H1 (cell line): ENCODE measurements at regions not wholly inside any gene's neighbourhood (a gene's known extent, or its start where the extent isn't known, plus 50 kb on each side); places are given as distances from the start of the nearest gene placed in this dataset.

ENCODE experiments used
- CTCF ChIA-PET: fragments of 300-600 bp; sonication (Branson Sonifier 250); formaldehyde crosslinking; loops from one replicate; lab custom pipeline; 2021; ENCODE audit not compliant: partially characterized antibody; lab: Charles Lee
- POLR2A ChIA-PET: fragments of 300-600 bp; sonication (Branson Sonifier 250); formaldehyde crosslinking; loops from one replicate; lab custom pipeline; 2021; ENCODE audit warnings: inconsistent platforms; ENCODE audit not compliant: partially characterized antibody; lab: Charles Lee
- DNase-seq, 2 experiments: peaks; one replicate each; pipeline versions ENCODE4 v3.0.0 to v3.0.0-alpha.2; 2010 to 2022; ENCODE audit warnings: low spot score in 2 of 2, low read depth in 1 of 2, mixed read lengths in 1 of 2
- FAIRE-seq: peaks from 2 replicates; lab custom pipeline; 2011; peaks lifted over from hg19 to GRCh38; lab: Jason Lieb, UNC
- H2AFZ ChIP-seq: 2 replicates; pipeline ENCODE4 v1.8.1; 2012; ENCODE audit warnings: low read length, inconsistent platforms
- H2AK5ac ChIP-seq: 2 replicates; pipeline ENCODE4 v1.6.1; 2013; ENCODE audit warnings: low read depth, low read length
- H2BK120ac ChIP-seq: replicated peaks from 2 replicates; pipeline ENCODE3; 2013; ENCODE audit warnings: low read depth, low read length, inconsistent platforms
- H2BK12ac ChIP-seq: 2 replicates; pipeline ENCODE4 v1.6.1; 2013; ENCODE audit warnings: low read depth, low read length
- H2BK15ac ChIP-seq: 2 replicates; pipeline ENCODE4 v1.6.1; 2013; ENCODE audit warnings: low read length
- H2BK20ac ChIP-seq: 2 replicates; pipeline ENCODE4 v1.6.1; 2013; ENCODE audit warnings: low read length
- H2BK5ac ChIP-seq: 2 replicates; pipeline ENCODE4 v1.6.1; 2013; ENCODE audit warnings: low read depth, low read length
- H3K14ac ChIP-seq: 2 replicates; pipeline ENCODE4 v1.6.1; 2013; ENCODE audit warnings: inconsistent platforms; ENCODE audit not compliant: insufficient read length
- H3K18ac ChIP-seq: 2 replicates; pipeline ENCODE4 v1.6.1; 2013; ENCODE audit warnings: low read length; ENCODE audit errors: extremely low read depth
- H3K23ac ChIP-seq: 2 replicates; pipeline ENCODE4 v1.6.1; 2013; ENCODE audit warnings: inconsistent platforms; ENCODE audit not compliant: insufficient read length
- H3K23me2 ChIP-seq: 2 replicates; pipeline ENCODE4 v1.6.1; 2013; ENCODE audit warnings: low read depth, low read length
- H3K27ac ChIP-seq: 2 replicates; pipeline ENCODE4 v1.6.1; 2011; ENCODE audit warnings: low read depth, low read length, inconsistent platforms
- H3K27me3 ChIP-seq, 4 experiments: replicated peaks in 1 of 4; 1 replicate in 1 of 4; 2 replicates in 3 of 4; pipeline versions ENCODE4 v1.6.1 to v1.8.1; 2011 to 2013; ENCODE audit warnings: low read length in 3 of 4, mild to moderate bottlenecking in 3 of 4, inconsistent platforms in 2 of 4, mixed read lengths in 2 of 4, moderate library complexity in 1 of 4; ENCODE audit not compliant: control insufficient read depth in 3 of 4, insufficient read depth in 3 of 4; ENCODE audit errors: extremely low read depth in 1 of 4
- H3K36me3 ChIP-seq, 4 experiments: 2 replicates each; pipeline versions ENCODE4 v1.6.1 to v1.8.1; 2011 to 2013; ENCODE audit warnings: mild to moderate bottlenecking in 4 of 4, low read length in 3 of 4, moderate library complexity in 2 of 4, control low read depth in 1 of 4, inconsistent platforms in 1 of 4; ENCODE audit not compliant: insufficient read depth in 4 of 4, control insufficient read depth in 2 of 4
- H3K4ac ChIP-seq: replicated peaks from 2 replicates; pipeline ENCODE3; 2013; ENCODE audit warnings: low read length, low read depth, mixed read lengths, inconsistent platforms; ENCODE audit not compliant: insufficient read length
- H3K4me1 ChIP-seq, 4 experiments: replicated peaks in 1 of 4; 1 replicate in 1 of 4; 2 replicates in 3 of 4; pipeline versions ENCODE4 v1.6.1 to v1.8.1; 2011 to 2013; ENCODE audit warnings: low read length in 3 of 4, inconsistent platforms in 2 of 4, mixed read lengths in 1 of 4; ENCODE audit not compliant: insufficient read depth in 4 of 4, control insufficient read depth in 3 of 4
- H3K4me2 ChIP-seq, 2 experiments: 2 replicates each; pipeline versions ENCODE4 v1.6.1 to v1.8.1; 2011 to 2013; ENCODE audit warnings: low read depth in 2 of 2, low read length in 2 of 2, control low read depth in 1 of 2, inconsistent platforms in 1 of 2, mild to moderate bottlenecking in 1 of 2; ENCODE audit not compliant: insufficient read depth in 1 of 2
- H3K4me3 ChIP-seq, 4 experiments: fragments of 200-600, 300-600 bp in 1 of 4; sonication (generic), shearing (Covaris generic), sonication (Bioruptor Twin) in 1 of 4; 2 replicates each; pipeline versions ENCODE4 v1.5.1 to v1.8.1; 2011 to 2016; ENCODE audit warnings: low read length in 4 of 4, low read depth in 3 of 4, control low read depth in 2 of 4, inconsistent platforms in 2 of 4, mild to moderate bottlenecking in 2 of 4, mixed read lengths in 1 of 4, moderate library complexity in 1 of 4; ENCODE audit not compliant: insufficient read depth in 2 of 4; ENCODE audit errors: extremely low read depth in 1 of 4
- H3K56ac ChIP-seq: replicated peaks from 2 replicates; pipeline ENCODE3; 2013; ENCODE audit warnings: low read depth, mild to moderate bottlenecking, mixed read lengths, low read length, inconsistent platforms; ENCODE audit not compliant: insufficient read length
- H3K79me1 ChIP-seq: 2 replicates; pipeline ENCODE4 v1.6.1; 2013; ENCODE audit warnings: low read depth, low read length, control low read depth
- H3K79me2 ChIP-seq, 2 experiments: 2 replicates each; pipeline versions ENCODE4 v1.6.1 to v1.8.1; 2012 to 2013; ENCODE audit warnings: low read length in 2 of 2, mild to moderate bottlenecking in 2 of 2, inconsistent platforms in 1 of 2; ENCODE audit not compliant: insufficient read depth in 2 of 2, control insufficient read depth in 1 of 2
- H3K9ac ChIP-seq, 4 experiments: replicated peaks in 1 of 4; 1 replicate in 1 of 4; 2 replicates in 3 of 4; pipeline versions ENCODE4 v1.6.1 to v1.8.1; 2011 to 2013; ENCODE audit warnings: low read depth in 3 of 4, low read length in 3 of 4, control low read depth in 2 of 4, mild to moderate bottlenecking in 2 of 4, moderate library complexity in 2 of 4, inconsistent platforms in 1 of 4; ENCODE audit errors: extremely low read depth in 1 of 4
- H3K9me3 ChIP-seq, 2 experiments: 2 replicates each; pipeline versions ENCODE4 v1.6.1 to v1.8.1; 2012 to 2013; ENCODE audit warnings: mild to moderate bottlenecking in 2 of 2, moderate library complexity in 2 of 2, control low read depth in 1 of 2, inconsistent platforms in 1 of 2, low read depth in 1 of 2, low read length in 1 of 2, mixed read lengths in 1 of 2; ENCODE audit not compliant: insufficient read depth in 2 of 2
- H4K20me1 ChIP-seq, 2 experiments: replicated peaks in 1 of 2; 2 replicates each; pipeline versions ENCODE3 to v1.8.1; 2011 to 2013; ENCODE audit warnings: inconsistent platforms in 2 of 2, low read length in 2 of 2, mild to moderate bottlenecking in 1 of 2; ENCODE audit not compliant: insufficient read depth in 2 of 2, control insufficient read depth in 1 of 2
- H4K5ac ChIP-seq: 2 replicates; pipeline ENCODE4 v1.6.1; 2013; ENCODE audit warnings: low read length, low read depth, mixed read lengths, inconsistent platforms; ENCODE audit not compliant: insufficient read length
- H4K8ac ChIP-seq: 2 replicates; pipeline ENCODE4 v1.8.0; 2013; ENCODE audit warnings: mild to moderate bottlenecking, moderate library complexity, low read length, inconsistent platforms; ENCODE audit not compliant: insufficient read depth; ENCODE audit errors: extremely low read depth
- H4K91ac ChIP-seq: replicated peaks from 2 replicates; pipeline ENCODE3; 2013; ENCODE audit warnings: low read length, mixed read lengths, inconsistent platforms; ENCODE audit not compliant: insufficient read length
- BRCA1 ChIP-seq: IDR thresholded peaks from 2 replicates; pipeline ENCODE4 v1.6.1; 2012; ENCODE audit warnings: low read depth, low read length, improper control_type of control experiment
- HDAC6 ChIP-seq: IDR thresholded peaks from one replicate; pipeline ENCODE4 v1.7.1; 2012; ENCODE audit warnings: low read depth, mild to moderate bottlenecking, inconsistent platforms, low read length, moderate library complexity
- KDM5A ChIP-seq: fragments of 200-600 bp; IDR thresholded peaks from 2 replicates; pipeline ENCODE4 v1.7.1; 2012; ENCODE audit warnings: mild to moderate bottlenecking, low read length, inconsistent platforms, mixed read lengths
- SAP30 ChIP-seq: fragments of 300-600 bp; sonication (generic); IDR thresholded peaks from 2 replicates; pipeline ENCODE4 v1.7.1; 2012; ENCODE audit warnings: low read length, moderate library complexity, mild to moderate bottlenecking, inconsistent platforms; ENCODE audit not compliant: insufficient read depth, insufficient replicate concordance
- SP4 ChIP-seq: IDR thresholded peaks from 2 replicates; pipeline ENCODE4 v1.6.1; 2012; ENCODE audit warnings: low read length, inconsistent platforms
- SRF ChIP-seq: IDR thresholded peaks from 2 replicates; pipeline ENCODE4 v1.6.1; 2011; ENCODE audit warnings: mild to moderate bottlenecking, low read depth, low read length, moderate library complexity
- TEAD4 ChIP-seq: IDR thresholded peaks from 2 replicates; pipeline ENCODE4 v1.6.1; 2012; ENCODE audit warnings: low read depth, low read length, inconsistent platforms, mixed read lengths
- WGBS, 2 experiments: shearing (Covaris generic) in 1 of 2; methylation state at CpG; one replicate each; pipeline versions ENCODE4 v1.1.6 to v1.1.7; 2013 to 2015; ENCODE audit warnings: low lambda C conversion rate in 2 of 2, mixed read lengths in 2 of 2, inconsistent platforms in 1 of 2, low coverage in 1 of 2, missing lambda C conversion rate in 1 of 2; ENCODE audit not compliant: insufficient replicate concordance in 2 of 2, insufficient coverage in 1 of 2, insufficient read length in 1 of 2; ENCODE audit errors: extremely low coverage in 1 of 2, missing lambda C conversion rate in 1 of 2; 5-methylcytosine and 5-hydroxymethylcytosine counted together

- POLR2A ChIA-PET: no interaction called here
- 100% methylated on average over 1 of the region's 1 CpG; no CpG with 5 or more reads in 1 of the 2 experiments for WGBS, 2 experiments
Measured at GRCh38 chr3:81876826-81877225, 115.4 kb upstream of the GBE1 start.

More at GRCh38 chr3:81876826-81877225, 115.4 kb upstream of the GBE1 start:
- Histone ChIP-seq H3K79me1 (no peaks in the 10 kb centered on the region), H3K56ac (no peak overlapping the region), H3K4ac (no peak overlapping the region), H4K5ac (no peak overlapping the region), H4K91ac (no peak overlapping the region), H3K79me2 (no peaks in the 10 kb centered on the region), H2BK12ac (no peak overlapping the region), H3K9ac (no peak overlapping the region), H3K4me2 (no peak overlapping the region), H4K8ac (no peak overlapping the region), H3K4me1 (no peaks in the 10 kb centered on the region), H3K14ac (no peak overlapping the region), H3K4me3 (no peak overlapping the region), H3K23ac (no peak overlapping the region), H3K18ac (no peak overlapping the region), H4K20me1 (no peaks in the 10 kb centered on the region), H3K27me3 (no peaks in the 10 kb centered on the region), H3K27ac (no peak overlapping the region), H2BK120ac (no peak overlapping the region), H2AFZ (no peak overlapping the region), H2BK5ac (no peak overlapping the region), H2AK5ac (no peak overlapping the region), H3K36me3 (no peaks in the 10 kb centered on the region; a peak in 1 of 8 replicates), H2BK15ac (no peak overlapping the region), H3K9me3 (peaks cover 13 to 17% of the 10 kb centered on the region in 2 experiments), H3K23me2 (no peaks in the 10 kb centered on the region), H2BK20ac (no peak overlapping the region)
- CTCF ChIA-PET: interaction anchor here (0.6 to 1.0 kb wide), 2 partner anchors 24 to 587 kb away, joined by 3 to 4 read pairs; no protein-coding TSS in a partner anchor
- FAIRE-seq: no peak
- TF ChIP-seq SP4: no peak
- TF ChIP-seq HDAC6: no peak
- no peak for TF ChIP-seq BRCA1
- TF ChIP-seq KDM5A: no peak
- TF ChIP-seq SAP30: no peak
- no peak for TF ChIP-seq TEAD4
- TF ChIP-seq SRF: no peak
- no peak for DNase-seq
